Heart left ventricle (tissue), 16 donors: ENCODE measurements at regions not wholly inside any gene's neighbourhood (a gene's known extent, or its start where the extent isn't known, plus 50 kb on each side); places are given as distances from the start of the nearest gene placed in this dataset.

Source experiments
- ATAC-seq, 4 donors: fragments of 200-7000 bp; cut with Tn5 transposase; one replicate each; pipeline ENCODE4 v1.9.1; 2020 to 2022; ENCODE audit warnings: moderate library complexity in 4 of 4, mild to moderate bottlenecking in 3 of 4, moderate number of reproducible peaks in 1 of 4
- DNase-seq, 5 donors: peaks; one replicate each; pipeline ENCODE4 v3.0.0-alpha.2; 2020
- H3K27ac ChIP-seq, 12 donors: fragments of 200-600 bp; sonication (generic) in 4 of 12; one replicate each; pipeline versions ENCODE4 v1.5.0 to v1.8.0; 2016 to 2022; ENCODE audit warnings: mild to moderate bottlenecking in 2 of 12
- H3K27me3 ChIP-seq, 9 donors: fragments of 200-600 bp; sonication (generic) in 2 of 9; one replicate each; pipeline versions ENCODE4 v1.5.1 to v1.8.0; 2016 to 2022; ENCODE audit warnings: mild to moderate bottlenecking in 3 of 9
- H3K36me3 ChIP-seq, 9 donors: fragments of 200-600 bp; sonication (generic) in 2 of 9; one replicate each; pipeline versions ENCODE4 v1.5.0 to v1.8.0; 2018 to 2022; ENCODE audit warnings: mild to moderate bottlenecking in 2 of 9
- H3K4me1 ChIP-seq, 12 donors: fragments of 200-600 bp; sonication (generic) in 4 of 12; one replicate each; pipeline versions ENCODE4 v1.5.0 to v1.8.0; 2016 to 2022; ENCODE audit warnings: mild to moderate bottlenecking in 3 of 12
- H3K4me3 ChIP-seq, 12 donors: fragments of 200-600 bp; sonication (generic) in 4 of 12; one replicate each; pipeline versions ENCODE4 v1.5.0 to v1.8.0; 2017 to 2022; ENCODE audit warnings: mild to moderate bottlenecking in 9 of 12, moderate library complexity in 4 of 12
- H3K9me3 ChIP-seq, 12 donors: fragments of 200-600 bp; sonication (generic) in 4 of 12; one replicate each; pipeline versions ENCODE4 v1.5.0 to v1.8.0; 2016 to 2022; ENCODE audit warnings: mild to moderate bottlenecking in 1 of 12
- POLR2A ChIP-seq, 2 donors: fragments of 450-650 bp; IDR thresholded peaks; one replicate each; pipeline ENCODE4 v1.6.1; 2017; ENCODE audit warnings: antibody characterized with exemption in 2 of 2, mild to moderate bottlenecking in 2 of 2, moderate library complexity in 2 of 2
- WGBS, 4 donors: extraction: QIAGEN DNeasy Blood & Tissue Kit in 2 of 4; methylation state at CpG; one replicate each; pipeline versions ENCODE4 v1.1.5 to v1.1.7; 2013 to 2018; 5-methylcytosine and 5-hydroxymethylcytosine counted together
- intact Hi-C, 10 donors: fragments of 100-400 bp; cut with DNase I; formaldehyde crosslinking; loops; one replicate each; pipeline versions ENCODE4 v1.11.1 to v1.14.2; 2022
- TF ChIP-seq, protein P1 (sequence below), 12 donors: fragments of 200-600 bp; sonication (generic) in 4 of 12; IDR thresholded peaks; one replicate each; pipeline versions ENCODE4 v1.5.0 to v1.8.0; 2018 to 2022; ENCODE audit warnings: antibody characterized with exemption in 12 of 12, mild to moderate bottlenecking in 5 of 12
- donor health status: ischemic (EF 13 %, LVEDD 7.1; RV severe dilation, severe dysfunction).
- donor health status: healthy with polysubstance abuse.
- donor health status: DM: no; HTN: yes; CAD: no.
- donor health status: DM: no; HTN: no; CAD: no.
- donor health status: ischemic (EF 25% LVEDD 6.9; RV normal size, moderate dysfunction).
- donor health status: ischemic (EF 25% LVEDD 5.7; RV mildly dilated, moderate dysfunction).
- donor health status: healthy.
- donor health status: DM: yes; HTN: yes; CAD: no.
- donor health status: ischemic (EF 35%, LVEDD 5.7; RV mildly dilated, moderate dysfunction).
- donor health status: nonischemic (EF 11% LVEDD 7.7; RV severe dilation, severe dysfunction).
- donor health status: DM: yes; HTN: yes; CAD: no.
- donor health status: PGD.
- donor health status: ischemic (EF 29% LVEDD 5.4; RV normal size, mild dysfunction).
- donor health status: nonischemic (EF 23%, LVEDD 6.1; RV moderate dilation, normal function).

DNA sequence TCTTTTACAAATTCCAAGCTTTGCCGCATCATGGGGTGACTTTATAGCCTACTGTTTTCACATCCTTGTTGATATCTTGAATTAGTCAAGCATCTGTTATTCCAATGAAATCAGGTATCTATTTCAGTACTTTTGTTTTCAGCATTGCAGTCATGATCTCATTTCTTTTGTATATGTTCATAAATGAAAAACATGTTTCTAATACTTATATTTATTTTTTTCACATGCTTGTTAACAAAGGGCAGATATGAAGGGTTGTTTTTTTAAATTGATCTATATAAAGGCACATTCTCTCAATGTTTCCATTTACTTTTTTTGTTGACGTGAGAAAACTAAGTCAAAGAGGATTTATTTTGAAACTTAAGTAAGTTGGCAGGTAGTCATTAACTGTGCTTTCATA is 964.8 kb downstream of the JRKL start:
- DNase-seq (no peak), ATAC-seq (no peak)
- no peak overlapping the region for H3K4me3 ChIP-seq
- H3K36me3 ChIP-seq = no peaks in the 10 kb centered on the region
- intact Hi-C loops = no loop called here
- no peak overlapping the region for H3K27ac ChIP-seq
- WGBS, 4 donors = 58 to 66% (median 64%) methylated on average over 2 of the region's 2 CpGs
- TF ChIP-seq, protein P1, sequence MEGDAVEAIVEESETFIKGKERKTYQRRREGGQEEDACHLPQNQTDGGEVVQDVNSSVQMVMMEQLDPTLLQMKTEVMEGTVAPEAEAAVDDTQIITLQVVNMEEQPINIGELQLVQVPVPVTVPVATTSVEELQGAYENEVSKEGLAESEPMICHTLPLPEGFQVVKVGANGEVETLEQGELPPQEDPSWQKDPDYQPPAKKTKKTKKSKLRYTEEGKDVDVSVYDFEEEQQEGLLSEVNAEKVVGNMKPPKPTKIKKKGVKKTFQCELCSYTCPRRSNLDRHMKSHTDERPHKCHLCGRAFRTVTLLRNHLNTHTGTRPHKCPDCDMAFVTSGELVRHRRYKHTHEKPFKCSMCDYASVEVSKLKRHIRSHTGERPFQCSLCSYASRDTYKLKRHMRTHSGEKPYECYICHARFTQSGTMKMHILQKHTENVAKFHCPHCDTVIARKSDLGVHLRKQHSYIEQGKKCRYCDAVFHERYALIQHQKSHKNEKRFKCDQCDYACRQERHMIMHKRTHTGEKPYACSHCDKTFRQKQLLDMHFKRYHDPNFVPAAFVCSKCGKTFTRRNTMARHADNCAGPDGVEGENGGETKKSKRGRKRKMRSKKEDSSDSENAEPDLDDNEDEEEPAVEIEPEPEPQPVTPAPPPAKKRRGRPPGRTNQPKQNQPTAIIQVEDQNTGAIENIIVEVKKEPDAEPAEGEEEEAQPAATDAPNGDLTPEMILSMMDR (IDR thresholded peaks at IDR 0.05) = no peak
- TF ChIP-seq POLR2A (IDR thresholded peaks at IDR 0.05) = no peak
- no peaks in the 10 kb centered on the region for H3K27me3 ChIP-seq
- H3K9me3 ChIP-seq = no peaks in the 10 kb centered on the region
- no peaks in the 10 kb centered on the region for H3K4me1 ChIP-seq

DNA sequence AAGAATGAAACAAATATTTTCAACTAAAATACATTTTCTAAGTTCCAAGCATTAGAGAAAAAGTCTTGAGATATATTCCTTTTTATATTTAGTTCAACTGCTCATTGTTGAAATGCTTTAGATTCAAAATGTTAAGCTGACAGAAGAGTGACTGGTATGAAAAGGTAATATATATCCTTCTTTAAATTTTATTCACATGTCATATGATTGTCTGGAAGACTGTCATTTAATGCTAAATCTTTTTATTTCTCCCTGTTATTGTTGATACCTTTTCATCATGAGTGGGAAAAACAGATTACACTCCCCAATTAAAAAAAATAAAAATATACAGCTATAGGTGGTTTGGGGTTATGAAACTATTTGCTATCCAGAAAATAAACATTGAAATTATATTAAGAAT is 965.4 kb downstream of the JRKL start:
- Histone ChIP-seq H3K9me3 (no peaks in the 10 kb centered on the region), H3K36me3 (no peaks in the 10 kb centered on the region), H3K27me3 (no peaks in the 10 kb centered on the region), H3K4me1 (no peaks in the 10 kb centered on the region), H3K4me3 (no peak overlapping the region), H3K27ac (no peak overlapping the region)
- intact Hi-C loops = no loop called here
- DNase-seq (no peak), ATAC-seq (no peak)
- TF ChIP-seq, protein P1 (IDR thresholded peaks at IDR 0.05) = no peak
- no peak for TF ChIP-seq POLR2A (IDR thresholded peaks at IDR 0.05)

DNA sequence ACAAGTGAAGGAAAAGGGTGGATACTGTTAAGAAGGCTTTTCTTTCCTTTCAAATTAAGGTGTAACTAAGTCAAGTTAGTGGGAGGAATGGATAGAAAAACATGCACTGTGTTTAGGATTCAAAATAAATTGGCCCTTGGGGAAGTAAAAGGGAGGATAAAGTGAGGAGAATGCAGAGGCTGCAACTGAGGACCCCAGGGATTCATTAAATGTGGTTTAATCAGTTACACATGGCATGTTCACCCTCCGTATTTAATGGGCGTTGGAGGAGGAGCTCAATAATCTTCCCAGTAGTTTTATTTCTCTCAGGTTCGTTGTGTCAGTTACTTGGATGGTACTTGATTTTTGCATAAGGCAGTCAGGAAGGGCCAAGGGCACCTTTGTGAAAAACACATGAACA is 966.3 kb downstream of the JRKL start:
- intact Hi-C loops = no loop called here
- Histone ChIP-seq H3K4me3 (no peak overlapping the region), H3K9me3 (no peaks in the 10 kb centered on the region), H3K36me3 (no peaks in the 10 kb centered on the region), H3K27me3 (no peaks in the 10 kb centered on the region), H3K4me1 (no peaks in the 10 kb centered on the region), H3K27ac (no peak overlapping the region)
- DNase-seq (no peak), ATAC-seq (no peak)
- TF ChIP-seq, protein P1 (IDR thresholded peaks at IDR 0.05) = no peak
- TF ChIP-seq POLR2A (IDR thresholded peaks at IDR 0.05) = no peak
- WGBS, 4 donors = 61 to 68% (median 64%) methylated on average over 3 of the region's 3 CpGs

DNA sequence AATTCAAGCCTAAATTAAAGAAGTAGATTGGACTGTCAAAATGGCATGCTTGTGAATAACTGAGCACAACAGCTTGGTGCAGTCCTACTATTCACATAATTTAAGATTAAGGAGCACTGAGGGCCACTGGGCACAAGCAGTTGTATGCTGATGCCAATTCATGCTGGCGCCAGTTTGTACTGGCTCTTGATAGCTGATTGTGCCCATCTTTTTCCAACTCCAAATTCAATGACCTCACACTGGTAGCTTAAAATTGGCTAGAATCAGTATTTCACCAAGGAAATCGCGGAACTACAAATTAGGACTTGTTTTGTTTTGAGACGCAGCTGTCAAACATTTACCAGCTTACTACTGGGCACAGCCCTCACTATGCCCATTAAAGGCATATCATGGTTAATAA is 969.2 kb downstream of the JRKL start:
- Histone ChIP-seq H3K9me3 (no peaks in the 10 kb centered on the region), H3K27me3 (no peaks in the 10 kb centered on the region), H3K4me1 (no peaks in the 10 kb centered on the region), H3K36me3 (no peaks in the 10 kb centered on the region), H3K4me3 (no peak overlapping the region), H3K27ac (no peak overlapping the region)
- 92 to 97% (median 96%) methylated on average over 4 of the region's 4 CpGs for WGBS, 4 donors
- no peak for DNase-seq
- intact Hi-C loops = no loop called here
- no peak for TF ChIP-seq POLR2A (IDR thresholded peaks at IDR 0.05)
- TF ChIP-seq, protein P1 (IDR thresholded peaks at IDR 0.05) = no peak
- ATAC-seq = no peak
